ENCODE measurements at regions not wholly inside any gene's neighbourhood (a gene's known extent, or its start where the extent isn't known, plus 50 kb on each side); places are given as distances from the start of the nearest gene placed in this dataset.

DNA sequence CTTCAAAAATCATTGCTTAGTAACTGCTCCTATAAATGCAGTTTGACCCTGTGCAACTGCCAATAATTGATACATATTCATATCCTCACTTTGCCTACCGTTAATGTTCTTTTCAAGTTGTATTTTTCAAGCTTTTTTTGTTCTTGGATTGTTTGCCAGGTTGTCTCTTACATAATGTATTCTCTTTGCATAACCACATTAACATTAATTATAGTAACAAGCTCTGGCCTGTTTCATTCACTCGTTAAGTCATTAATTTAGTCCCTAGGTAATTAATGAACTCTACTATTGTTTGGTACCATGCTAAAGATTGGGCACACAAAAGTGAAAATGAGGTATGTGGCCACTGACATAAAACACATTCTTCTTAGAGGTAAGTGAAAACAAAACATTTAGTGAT, 1338.8 kb downstream of the NSUN3 start:
- Mint-ChIP-seq H3K27ac (no peak overlapping the region), H3K36me3 (ENCODE audit: low read depth) (no peaks in the 10 kb centered on the region)
- TF ChIP-seq, protein P1, sequence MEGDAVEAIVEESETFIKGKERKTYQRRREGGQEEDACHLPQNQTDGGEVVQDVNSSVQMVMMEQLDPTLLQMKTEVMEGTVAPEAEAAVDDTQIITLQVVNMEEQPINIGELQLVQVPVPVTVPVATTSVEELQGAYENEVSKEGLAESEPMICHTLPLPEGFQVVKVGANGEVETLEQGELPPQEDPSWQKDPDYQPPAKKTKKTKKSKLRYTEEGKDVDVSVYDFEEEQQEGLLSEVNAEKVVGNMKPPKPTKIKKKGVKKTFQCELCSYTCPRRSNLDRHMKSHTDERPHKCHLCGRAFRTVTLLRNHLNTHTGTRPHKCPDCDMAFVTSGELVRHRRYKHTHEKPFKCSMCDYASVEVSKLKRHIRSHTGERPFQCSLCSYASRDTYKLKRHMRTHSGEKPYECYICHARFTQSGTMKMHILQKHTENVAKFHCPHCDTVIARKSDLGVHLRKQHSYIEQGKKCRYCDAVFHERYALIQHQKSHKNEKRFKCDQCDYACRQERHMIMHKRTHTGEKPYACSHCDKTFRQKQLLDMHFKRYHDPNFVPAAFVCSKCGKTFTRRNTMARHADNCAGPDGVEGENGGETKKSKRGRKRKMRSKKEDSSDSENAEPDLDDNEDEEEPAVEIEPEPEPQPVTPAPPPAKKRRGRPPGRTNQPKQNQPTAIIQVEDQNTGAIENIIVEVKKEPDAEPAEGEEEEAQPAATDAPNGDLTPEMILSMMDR (IDR thresholded peaks at IDR 0.05) = no peak

DNA sequence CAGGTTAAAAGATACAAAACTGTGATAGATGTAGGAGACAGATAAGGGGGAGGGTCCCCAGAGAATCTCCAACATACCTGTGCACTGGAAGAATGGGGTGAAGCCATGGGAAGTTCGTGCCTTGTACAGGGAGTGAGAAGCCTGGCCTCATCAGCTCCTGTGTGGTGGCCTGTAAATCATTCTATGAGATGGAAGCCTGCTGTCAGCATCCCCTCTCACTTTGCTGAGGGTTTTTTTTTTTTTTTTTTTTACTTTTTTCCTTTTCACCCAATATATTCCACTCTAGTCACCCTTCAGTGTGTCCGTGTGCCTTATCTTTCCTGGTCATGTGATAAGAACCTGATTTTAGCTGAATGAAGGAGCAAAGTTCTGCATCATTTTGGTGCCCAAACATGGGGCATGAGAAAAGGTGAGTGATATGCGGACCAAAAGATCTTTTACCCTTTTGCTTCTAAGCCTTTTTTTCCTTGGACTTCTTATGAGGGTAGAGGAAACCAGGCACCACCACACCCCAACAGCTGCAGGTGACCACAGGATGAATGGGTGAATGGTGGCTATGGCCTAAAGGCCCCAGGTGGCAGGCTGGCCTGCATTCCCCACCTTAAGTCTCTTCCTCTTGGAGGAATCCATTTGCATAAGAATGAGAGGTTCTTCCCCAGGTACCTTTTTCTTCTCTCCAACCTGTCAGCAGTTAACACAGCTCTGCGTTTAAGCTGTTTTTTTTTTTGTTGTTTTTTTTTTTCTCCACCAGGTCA, 1345.0 kb downstream of the NSUN3 start:
- TF ChIP-seq, protein P1 (IDR thresholded peaks at IDR 0.05) = no peak
- H3K27me3 Mint-ChIP-seq (ENCODE audit: insufficient read depth) = no peaks in the 10 kb centered on the region
- no peak overlapping the region for H3K27ac Mint-ChIP-seq
- H3K36me3 Mint-ChIP-seq (ENCODE audit: low read depth) = no peaks in the 10 kb centered on the region
- no peak overlapping the region for H3K4me3 Mint-ChIP-seq
- DNase-seq = no peak
- peaks cover 30% of the 10 kb centered on the region for H3K9me3 Mint-ChIP-seq
- no peaks in the 10 kb centered on the region for H3K4me1 Mint-ChIP-seq (ENCODE audit: low read depth)

More for the DNA sequence above, 1338.8 kb downstream of the NSUN3 start:
- Mint-ChIP-seq H3K27me3 (ENCODE audit: insufficient read depth) (no peaks in the 10 kb centered on the region), H3K4me3 (no peak overlapping the region), H3K4me1 (ENCODE audit: low read depth) (no peaks in the 10 kb centered on the region), H3K9me3 (peaks cover 22% of the 10 kb centered on the region)
- no peak for DNase-seq

DNA sequence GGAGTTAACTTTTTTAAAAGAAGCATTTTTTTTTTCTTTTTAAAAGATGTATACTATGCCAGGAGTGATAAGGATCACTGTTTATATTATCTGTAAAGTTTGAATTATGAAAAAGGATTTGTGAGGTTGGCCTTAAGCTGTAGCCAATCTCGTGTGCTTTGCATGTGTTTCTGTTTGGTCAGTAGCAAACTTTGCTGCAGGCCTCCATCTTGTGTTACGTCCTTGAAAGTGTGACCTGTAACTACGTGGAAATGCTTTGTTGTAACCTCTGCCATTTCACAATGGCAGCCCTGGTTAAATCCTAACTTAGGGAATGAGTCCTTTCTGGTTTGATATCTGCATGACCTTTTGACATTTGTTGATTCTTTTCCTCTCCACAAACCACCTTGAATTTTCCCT, 1345.6 kb downstream of the NSUN3 start:
- TF ChIP-seq, protein P1 (IDR thresholded peaks at IDR 0.05) = no peak
- Mint-ChIP-seq H3K9me3 (peaks cover 36% of the 10 kb centered on the region), H3K36me3 (ENCODE audit: low read depth) (no peaks in the 10 kb centered on the region), H3K4me1 (ENCODE audit: low read depth) (no peaks in the 10 kb centered on the region), H3K4me3 (no peak overlapping the region), H3K27ac (no peak overlapping the region), H3K27me3 (ENCODE audit: insufficient read depth) (no peaks in the 10 kb centered on the region)
- no peak for DNase-seq

DNA sequence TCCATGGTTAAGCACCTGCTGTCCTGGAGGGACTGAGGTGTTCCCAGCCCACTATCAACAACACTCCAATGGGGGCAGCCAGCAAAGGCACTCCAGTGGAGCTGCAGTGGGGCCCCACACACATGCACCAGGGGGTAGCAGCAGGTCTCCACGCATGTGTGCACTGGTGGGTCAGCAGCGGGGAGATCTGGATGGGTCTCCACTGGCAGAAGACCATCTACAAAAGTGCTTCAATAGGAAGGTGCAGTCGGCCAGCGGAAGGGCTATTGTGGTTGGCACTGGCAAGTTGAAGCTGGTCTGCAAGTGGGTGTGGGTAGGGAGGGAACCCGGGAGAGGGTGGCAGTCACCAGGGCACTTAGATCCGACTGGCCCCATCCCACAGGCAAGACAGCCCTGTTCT, 1355.4 kb downstream of the NSUN3 start:
- DNase-seq = no peak
- Mint-ChIP-seq H3K27ac (no peak overlapping the region), H3K36me3 (ENCODE audit: low read depth) (no peaks in the 10 kb centered on the region; the same call in 1 of the 2 replicates), H3K9me3 (peaks cover 34% of the 10 kb centered on the region), H3K27me3 (ENCODE audit: insufficient read depth) (no peaks in the 10 kb centered on the region), H3K4me3 (no peak overlapping the region), H3K4me1 (ENCODE audit: low read depth) (no peaks in the 10 kb centered on the region)
- TF ChIP-seq, protein P1 (IDR thresholded peaks at IDR 0.05) = no peak

DNA sequence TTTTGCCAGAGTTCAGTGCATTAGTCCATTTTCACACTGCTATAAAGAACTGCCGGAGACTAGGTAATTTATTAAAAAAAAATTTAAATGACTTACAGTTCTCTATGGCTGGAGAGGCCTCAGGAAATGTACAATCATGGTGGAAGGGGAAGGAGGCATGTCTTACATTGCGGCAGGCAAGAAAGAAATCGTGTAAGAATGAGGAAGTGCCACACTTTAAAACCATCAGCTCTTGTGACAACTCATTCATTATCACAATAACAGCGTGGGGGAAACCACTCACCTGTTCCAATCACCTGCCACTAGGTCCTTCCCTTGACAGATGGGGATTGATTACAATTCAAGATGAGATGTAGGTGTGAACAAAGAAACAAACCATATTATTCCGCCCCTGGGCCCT, 1361.4 kb downstream of the NSUN3 start:
- H3K9me3 Mint-ChIP-seq = peaks cover 22% of the 10 kb centered on the region
- no peak overlapping the region for H3K27ac Mint-ChIP-seq
- H3K36me3 Mint-ChIP-seq (ENCODE audit: low read depth) = no peaks in the 10 kb centered on the region
- DNase-seq = no peak
- H3K4me3 Mint-ChIP-seq = no peak overlapping the region
- no peaks in the 10 kb centered on the region for H3K4me1 Mint-ChIP-seq (ENCODE audit: low read depth)
- TF ChIP-seq, protein P1 (IDR thresholded peaks at IDR 0.05) = no peak
- H3K27me3 Mint-ChIP-seq (ENCODE audit: insufficient read depth) = no peaks in the 10 kb centered on the region

All from HFFc6 (cell line).